CD1c-positive myeloid dendritic cell (primary cell): ENCODE measurements at regions not wholly inside any gene's neighbourhood (a gene's known extent, or its start where the extent isn't known, plus 50 kb on each side); places are given as distances from the start of the nearest gene placed in this dataset.

ENCODE experiments used
- DNase-seq: peaks from one replicate; pipeline ENCODE4 v3.0.0-alpha.2; 2016; ENCODE audit errors: extremely low spot score

GRCh38 chr5:120229036-120229435 lies 235.1 kb upstream of the PRR16 start:
- DNase-seq: no peak

- DNase-seq: no peak
These were observed 232.5 kb upstream of the PRR16 start for GRCh38 chr5:120231563-120231962.

GRCh38 chr5:120236360-120236759 lies 227.7 kb upstream of the PRR16 start:
- no peak for DNase-seq

GRCh38 chr5:120239086-120239485 lies 225.0 kb upstream of the PRR16 start:
- DNase-seq: peak; percentile 57

- DNase-seq: no peak
These were observed 223.4 kb upstream of the PRR16 start for GRCh38 chr5:120240706-120241105.

- no peak for DNase-seq
These were observed 222.7 kb upstream of the PRR16 start for GRCh38 chr5:120241400-120241799.

- no peak for DNase-seq
These were observed 212.2 kb upstream of the PRR16 start for GRCh38 chr5:120251898-120252297.

GRCh38 chr5:120252839-120253238 lies 211.3 kb upstream of the PRR16 start:
- DNase-seq: no peak

- DNase-seq: no peak
These were observed 209.7 kb upstream of the PRR16 start for GRCh38 chr5:120254385-120254784.

- DNase-seq: no peak
These were observed 208.9 kb upstream of the PRR16 start for GRCh38 chr5:120255214-120255613.

GRCh38 chr5:120256376-120256775 lies 207.7 kb upstream of the PRR16 start:
- DNase-seq: no peak

- peak; percentile 17 for DNase-seq
These were observed 206.6 kb upstream of the PRR16 start for GRCh38 chr5:120257358-120257971.

GRCh38 chr5:120258123-120258522 lies 206.0 kb upstream of the PRR16 start:
- DNase-seq: peak; percentile 91

- no peak for DNase-seq
These were observed 203.4 kb upstream of the PRR16 start for GRCh38 chr5:120260651-120261050.

- DNase-seq: no peak
These were observed 193.6 kb upstream of the PRR16 start for GRCh38 chr5:120270498-120270897.

GRCh38 chr5:120293796-120294195 lies 170.3 kb upstream of the PRR16 start:
- no peak for DNase-seq

- no peak for DNase-seq
These were observed 166.5 kb upstream of the PRR16 start for GRCh38 chr5:120297616-120298015.

GRCh38 chr5:120298981-120299380 lies 165.1 kb upstream of the PRR16 start:
- DNase-seq: no peak

GRCh38 chr5:120304663-120305062 lies 159.4 kb upstream of the PRR16 start:
- no peak for DNase-seq

- DNase-seq: no peak
These were observed 157.8 kb upstream of the PRR16 start for GRCh38 chr5:120306303-120306702.

GRCh38 chr5:120314191-120314590 lies 149.9 kb upstream of the PRR16 start:
- DNase-seq: peak; percentile 8

GRCh38 chr5:120320626-120321025 lies 143.5 kb upstream of the PRR16 start:
- peak; percentile 42 for DNase-seq

GRCh38 chr5:120326651-120327050 lies 137.4 kb upstream of the PRR16 start:
- DNase-seq: no peak

GRCh38 chr5:120327180-120327579 lies 136.9 kb upstream of the PRR16 start:
- no peak for DNase-seq
